ENCODE measurements at regions not wholly inside any gene's neighbourhood (a gene's known extent, or its start where the extent isn't known, plus 50 kb on each side); places are given as distances from the start of the nearest gene placed in this dataset.

DNA sequence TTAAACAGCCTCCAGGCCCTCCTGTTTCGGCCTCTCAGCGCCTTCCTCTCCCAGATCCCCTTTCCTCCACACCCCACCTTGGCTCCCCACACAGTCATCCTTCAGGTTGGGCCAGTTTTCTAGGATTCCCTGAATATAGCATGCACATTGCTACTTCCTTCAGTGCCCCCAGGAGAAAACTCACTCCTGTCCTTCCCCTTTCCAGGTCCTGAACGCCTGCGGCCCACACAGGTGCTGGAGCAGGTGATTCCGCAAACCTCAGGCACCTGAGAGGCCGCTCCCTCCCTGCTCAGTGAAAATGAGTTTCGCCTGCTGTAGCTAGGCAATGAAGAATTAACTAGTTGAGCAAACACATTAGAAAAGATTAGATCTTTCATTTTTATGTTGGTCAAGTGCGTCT lies 185.0 kb downstream of the MED10 start:
- TF ChIP-seq, protein P1, sequence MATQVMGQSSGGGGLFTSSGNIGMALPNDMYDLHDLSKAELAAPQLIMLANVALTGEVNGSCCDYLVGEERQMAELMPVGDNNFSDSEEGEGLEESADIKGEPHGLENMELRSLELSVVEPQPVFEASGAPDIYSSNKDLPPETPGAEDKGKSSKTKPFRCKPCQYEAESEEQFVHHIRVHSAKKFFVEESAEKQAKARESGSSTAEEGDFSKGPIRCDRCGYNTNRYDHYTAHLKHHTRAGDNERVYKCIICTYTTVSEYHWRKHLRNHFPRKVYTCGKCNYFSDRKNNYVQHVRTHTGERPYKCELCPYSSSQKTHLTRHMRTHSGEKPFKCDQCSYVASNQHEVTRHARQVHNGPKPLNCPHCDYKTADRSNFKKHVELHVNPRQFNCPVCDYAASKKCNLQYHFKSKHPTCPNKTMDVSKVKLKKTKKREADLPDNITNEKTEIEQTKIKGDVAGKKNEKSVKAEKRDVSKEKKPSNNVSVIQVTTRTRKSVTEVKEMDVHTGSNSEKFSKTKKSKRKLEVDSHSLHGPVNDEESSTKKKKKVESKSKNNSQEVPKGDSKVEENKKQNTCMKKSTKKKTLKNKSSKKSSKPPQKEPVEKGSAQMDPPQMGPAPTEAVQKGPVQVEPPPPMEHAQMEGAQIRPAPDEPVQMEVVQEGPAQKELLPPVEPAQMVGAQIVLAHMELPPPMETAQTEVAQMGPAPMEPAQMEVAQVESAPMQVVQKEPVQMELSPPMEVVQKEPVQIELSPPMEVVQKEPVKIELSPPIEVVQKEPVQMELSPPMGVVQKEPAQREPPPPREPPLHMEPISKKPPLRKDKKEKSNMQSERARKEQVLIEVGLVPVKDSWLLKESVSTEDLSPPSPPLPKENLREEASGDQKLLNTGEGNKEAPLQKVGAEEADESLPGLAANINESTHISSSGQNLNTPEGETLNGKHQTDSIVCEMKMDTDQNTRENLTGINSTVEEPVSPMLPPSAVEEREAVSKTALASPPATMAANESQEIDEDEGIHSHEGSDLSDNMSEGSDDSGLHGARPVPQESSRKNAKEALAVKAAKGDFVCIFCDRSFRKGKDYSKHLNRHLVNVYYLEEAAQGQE (IDR thresholded peaks at IDR 0.05; ENCODE audit: low read depth) = no peak
- no peak for TF ChIP-seq EP300 (IDR thresholded peaks at IDR 0.05; ENCODE audit: borderline replicate concordance)
- TF ChIP-seq MAX (IDR thresholded peaks at IDR 0.05) = no peak
- no peak for TF ChIP-seq TEAD4 (IDR thresholded peaks at IDR 0.05)
- TF ChIP-seq FOXM1 (IDR thresholded peaks at IDR 0.05; ENCODE audit: borderline replicate concordance, low read depth) = no peak
- no peak for TF ChIP-seq TAF1 (IDR thresholded peaks at IDR 0.05; ENCODE audit: low read depth)
- no peak for TF ChIP-seq YY1 (IDR thresholded peaks at IDR 0.05; ENCODE audit: low read depth)
- TF ChIP-seq NFIC (IDR thresholded peaks at IDR 0.05) = no peak
- TF ChIP-seq RAD21 (IDR thresholded peaks at IDR 0.05; ENCODE audit: low read depth) = no peak
- no peak for TF ChIP-seq USF1 (IDR thresholded peaks at IDR 0.05)
- TF ChIP-seq ZBTB7A (IDR thresholded peaks at IDR 0.05; ENCODE audit: low read depth) = no peak
- TF ChIP-seq EGR1 (IDR thresholded peaks at IDR 0.05) = no peak
- TF ChIP-seq TCF12 (IDR thresholded peaks at IDR 0.05; ENCODE audit: low read depth) = no peak
- no peak for TF ChIP-seq CEBPB (IDR thresholded peaks at IDR 0.05)
